ENCODE measurements at regions not wholly inside any gene's neighbourhood (a gene's known extent, or its start where the extent isn't known, plus 50 kb on each side); places are given as distances from the start of the nearest gene placed in this dataset.

- intact Hi-C loops (cut with micrococcal nuclease; ENCODE audit: unreplicated experiment): no loop called here
- Histone ChIP-seq H3K79me2 (ENCODE audit: low read depth) (no peaks in the 10 kb centered on the region), H3K9me2 (ENCODE audit: insufficient read depth) (no peaks in the 10 kb centered on the region), H3K4me3 (no peak overlapping the region), H3K4me1 (replicated peaks; ENCODE audit: insufficient read depth) (no peaks in the 10 kb centered on the region), H3K36me3 (ENCODE audit: low read depth) (no peaks in the 10 kb centered on the region), H3K27me3 (ENCODE audit: insufficient read depth, low read depth) (no peaks in the 10 kb centered on the region), H4K20me1 (ENCODE audit: insufficient read depth) (no peaks in the 10 kb centered on the region), H3F3A (ENCODE audit: insufficient read depth, low read depth) (no peaks in the 10 kb centered on the region), H2AFZ (no peak overlapping the region), H3K4me2 (no peak overlapping the region), H3K27ac (no peak overlapping the region), H3K9me3 (ENCODE audit: insufficient read depth, low read depth) (0 out of 2 replicates have a peak, but pooled peaks cover 6% of the 10 kb centered on the region)
- POLR2A ChIA-PET (ENCODE audit: unreplicated experiment): no interaction called here
- no peak for TF ChIP-seq EZH2 (IDR thresholded peaks at IDR 0.05; ENCODE audit: low read depth)
- no peak for TF ChIP-seq CTCF (conservative IDR thresholded peaks at IDR 0.05)
- no peak for DNase-seq
- no TSS peak for BruUV-seq (replicated peaks)
- CTCF ChIA-PET: no interaction called here
These were observed 1104.4 kb upstream of the CRIM1 start for GRCh38 chr2:35251156-35251555.

- H3K4me1 ChIP-seq (replicated peaks; ENCODE audit: insufficient read depth): no peaks in the 10 kb centered on the region
- H3K9me3 ChIP-seq (ENCODE audit: insufficient read depth, low read depth): no peaks in the 10 kb centered on the region
- H3K79me2 ChIP-seq (ENCODE audit: low read depth): no peaks in the 10 kb centered on the region
- H3K27ac ChIP-seq: no peak overlapping the region
- intact Hi-C loops (cut with micrococcal nuclease; ENCODE audit: unreplicated experiment): no loop called here
- BruUV-seq (replicated peaks): no TSS peak
- H3F3A ChIP-seq (ENCODE audit: insufficient read depth, low read depth): no peaks in the 10 kb centered on the region
- H3K4me2 ChIP-seq: no peak overlapping the region
- H3K27me3 ChIP-seq (ENCODE audit: insufficient read depth, low read depth): no peaks in the 10 kb centered on the region
- H2AFZ ChIP-seq: no peak overlapping the region
- no peaks in the 10 kb centered on the region for H3K36me3 ChIP-seq (ENCODE audit: low read depth)
- H3K4me3 ChIP-seq: no peak overlapping the region
- no peak for DNase-seq
- TF ChIP-seq CTCF (conservative IDR thresholded peaks at IDR 0.05) (no peak), EZH2 (IDR thresholded peaks at IDR 0.05; ENCODE audit: low read depth) (no peak)
- POLR2A ChIA-PET (ENCODE audit: unreplicated experiment): no interaction called here
- CTCF ChIA-PET: no interaction called here
- no peaks in the 10 kb centered on the region for H4K20me1 ChIP-seq (ENCODE audit: insufficient read depth)
- H3K9me2 ChIP-seq (ENCODE audit: insufficient read depth): no peaks in the 10 kb centered on the region
These were observed 1108.9 kb upstream of the CRIM1 start for GRCh38 chr2:35246702-35247101.

- TF ChIP-seq CTCF (conservative IDR thresholded peaks at IDR 0.05) (no peak), EZH2 (IDR thresholded peaks at IDR 0.05; ENCODE audit: low read depth) (no peak)
- Histone ChIP-seq H3K9me2 (ENCODE audit: insufficient read depth) (0 out of 2 replicates have a peak, but pooled peaks cover 4% of the 10 kb centered on the region), H3F3A (ENCODE audit: insufficient read depth, low read depth) (no peaks in the 10 kb centered on the region), H2AFZ (no peak overlapping the region), H3K4me1 (replicated peaks; ENCODE audit: insufficient read depth) (no peaks in the 10 kb centered on the region), H3K4me3 (no peak overlapping the region), H3K27ac (no peak overlapping the region), H4K20me1 (ENCODE audit: insufficient read depth) (no peaks in the 10 kb centered on the region), H3K27me3 (ENCODE audit: insufficient read depth, low read depth) (no peaks in the 10 kb centered on the region), H3K36me3 (ENCODE audit: low read depth) (no peaks in the 10 kb centered on the region), H3K9me3 (ENCODE audit: insufficient read depth, low read depth) (no peaks in the 10 kb centered on the region), H3K4me2 (no peak overlapping the region), H3K79me2 (ENCODE audit: low read depth) (no peaks in the 10 kb centered on the region)
- BruUV-seq (replicated peaks): no TSS peak
- intact Hi-C loops (cut with micrococcal nuclease; ENCODE audit: unreplicated experiment): no loop called here
- POLR2A ChIA-PET (ENCODE audit: unreplicated experiment): interaction anchor here (0.9 kb wide), 1 partner anchor 1133 kb away, joined by 3 read pairs; no protein-coding TSS in a partner anchor
- DNase-seq: no peak
- CTCF ChIA-PET: no interaction called here
These were observed 1127.0 kb upstream of the CRIM1 start for GRCh38 chr2:35228584-35228983.

Data from PC-9 (cell line).